GM12874 (cell line): ENCODE measurements at regions not wholly inside any gene's neighbourhood (a gene's known extent, or its start where the extent isn't known, plus 50 kb on each side); places are given as distances from the start of the nearest gene placed in this dataset.

Experiments
- CTCF ChIP-seq: IDR thresholded peaks from 2 replicates; pipeline ENCODE4 v1.5.1; 2011; ENCODE audit warnings: low read depth, mild to moderate bottlenecking, control low read depth, low read length, moderate library complexity; ENCODE audit not compliant: insufficient read depth

DNA sequence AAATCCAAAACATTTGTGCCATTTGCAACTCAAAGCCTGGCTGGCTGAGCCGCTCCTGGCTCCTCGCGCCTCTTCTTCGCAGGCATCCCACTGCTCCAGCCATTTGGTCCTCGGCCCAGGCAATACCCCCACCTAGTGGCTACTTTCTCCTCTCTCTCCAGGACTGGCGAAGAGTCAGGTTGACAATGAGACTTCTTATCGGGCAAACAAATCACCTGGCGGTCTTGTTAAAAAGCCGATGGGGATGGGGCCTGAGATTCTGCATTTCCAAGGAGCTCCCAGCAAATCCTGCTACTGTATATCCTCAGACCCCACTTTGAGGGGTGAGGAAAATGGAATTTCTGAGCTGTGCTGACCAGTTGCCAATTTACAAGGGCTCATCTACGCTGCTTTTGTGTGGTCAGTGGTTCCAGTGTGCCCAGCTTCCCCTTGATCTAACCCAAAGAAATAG, 89.0 kb downstream of the ISX start:
- TF ChIP-seq CTCF = peak; percentile 82

GRCh38 chr22:35155403-35156025, 89.6 kb downstream of the ISX start:
- peak; percentile 34; the same call in 1 of the 2 replicates for TF ChIP-seq CTCF

GRCh38 chr22:35156945-35157344, 91.0 kb downstream of the ISX start:
- no peak for TF ChIP-seq CTCF

DNA sequence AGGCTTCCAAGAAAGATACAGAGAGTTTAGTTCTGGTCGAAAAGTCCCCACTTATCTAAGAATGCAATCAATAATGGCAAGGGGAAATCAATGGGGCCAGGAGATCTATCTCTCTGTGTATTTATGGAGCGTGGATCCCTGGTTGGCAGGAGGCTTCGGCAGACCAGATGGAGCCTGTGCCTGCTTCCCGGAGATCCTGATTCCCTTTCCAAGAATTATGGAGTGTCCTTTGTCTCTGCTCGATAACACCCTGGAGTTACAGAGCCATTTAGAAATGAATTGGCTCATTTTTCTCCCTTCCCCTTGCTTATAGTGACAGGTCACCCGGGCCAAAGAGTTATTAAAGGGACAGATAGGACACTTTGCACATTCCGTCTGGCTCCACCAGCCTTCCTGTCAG, 92.4 kb downstream of the ISX start:
- no peak for TF ChIP-seq CTCF

DNA sequence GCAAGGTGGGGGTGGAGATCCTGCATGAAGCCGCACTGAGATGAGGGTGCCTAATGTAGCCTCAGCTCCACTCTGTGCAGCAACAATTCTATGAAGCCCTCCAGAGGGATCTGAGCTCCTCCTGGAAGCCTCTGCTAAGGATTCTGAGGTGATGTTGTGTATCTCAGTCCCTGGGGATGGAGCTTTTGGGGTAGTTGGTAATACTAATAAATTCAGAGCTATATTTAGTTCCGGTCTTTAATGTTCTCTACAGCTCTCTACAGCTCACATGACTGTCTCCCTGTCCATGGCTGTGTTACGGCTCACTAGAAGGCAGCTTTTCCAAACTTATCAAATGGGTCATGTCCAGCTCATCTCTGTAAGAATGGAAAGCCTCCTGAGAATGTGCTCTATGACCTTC, 93.4 kb downstream of the ISX start:
- TF ChIP-seq CTCF = no peak

DNA sequence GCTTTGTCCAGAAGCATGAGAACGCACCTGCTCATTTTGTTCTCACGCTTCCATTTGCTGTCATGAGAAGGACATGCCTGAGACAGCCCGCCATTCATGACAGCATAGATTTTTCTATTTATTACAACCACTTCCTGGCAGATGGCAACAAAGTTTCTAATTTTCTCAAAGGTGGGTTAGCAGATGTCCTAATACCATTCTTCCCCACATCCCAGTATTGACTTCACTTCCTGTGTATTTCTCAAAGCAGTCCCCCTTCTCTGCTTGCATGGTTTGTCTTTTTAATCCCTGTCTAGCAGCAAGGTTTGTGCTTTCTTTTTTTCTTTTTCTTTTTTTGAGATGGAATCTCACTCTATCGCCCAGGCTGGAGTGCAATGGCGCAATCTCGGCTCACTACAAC, 94.3 kb downstream of the ISX start:
- no peak for TF ChIP-seq CTCF

DNA sequence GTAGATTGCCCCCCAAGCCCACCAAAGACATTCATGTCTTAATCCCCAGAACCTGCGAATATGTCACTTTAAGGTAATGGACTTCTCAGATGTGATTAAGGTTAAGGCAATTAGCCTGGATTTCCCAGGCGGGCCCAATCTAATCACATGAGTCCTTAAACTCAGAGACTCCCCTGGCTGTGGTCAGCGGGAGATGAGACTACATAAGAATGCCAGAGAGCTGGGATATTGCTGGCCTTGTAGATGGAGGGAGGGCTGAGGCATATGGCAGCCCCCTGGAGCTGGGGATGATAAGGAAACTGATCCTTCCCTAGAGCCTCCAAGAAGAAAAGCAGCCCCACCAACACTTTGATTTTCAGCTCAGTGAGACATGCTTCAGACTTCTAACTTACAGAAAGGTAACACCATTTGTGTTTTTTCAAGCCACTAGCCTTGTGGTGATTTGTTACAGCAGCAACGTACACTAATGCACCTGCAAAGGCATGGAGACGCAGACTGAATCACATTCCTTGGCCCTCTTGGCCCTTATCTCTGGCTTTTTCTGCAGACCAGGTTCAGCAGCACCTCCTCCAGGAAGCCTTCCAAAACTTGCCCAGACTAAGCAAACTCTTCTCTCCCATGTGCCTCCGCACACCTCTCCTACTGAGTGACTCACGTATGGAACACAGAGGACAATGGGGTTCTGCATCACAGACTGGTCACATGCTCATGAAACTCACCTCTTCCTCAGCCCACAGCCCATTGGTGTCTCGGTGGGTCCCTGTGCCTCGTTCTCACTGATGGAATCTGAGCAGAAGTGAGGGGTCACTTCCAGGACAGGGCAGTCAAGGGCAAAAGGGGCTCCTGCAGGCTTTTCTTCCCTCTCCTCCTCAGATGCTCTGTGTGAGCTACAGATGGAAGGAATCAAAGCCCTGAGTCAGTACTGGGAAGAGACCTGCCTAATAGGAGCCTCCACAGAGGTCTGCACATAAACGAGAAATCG, 86.3 kb upstream of the HMGXB4 start:
- TF ChIP-seq CTCF = peak; percentile 24; the same call in 1 of the 2 replicates
